B cell (primary cell): ENCODE measurements at regions not wholly inside any gene's neighbourhood (a gene's known extent, or its start where the extent isn't known, plus 50 kb on each side); places are given as distances from the start of the nearest gene placed in this dataset.

ENCODE experiments used
- CTCF ChIP-seq: fragments of 200-600 bp; IDR thresholded peaks from one replicate; pipeline ENCODE4 v1.8.0; 2022; ENCODE audit warnings: antibody characterized with exemption, mild to moderate bottlenecking
- EZH2 ChIP-seq: IDR thresholded peaks from 2 replicates; pipeline ENCODE4 v1.6.1; 2012; ENCODE audit warnings: borderline replicate concordance, low read depth, mild to moderate bottlenecking, moderate library complexity, low read length; ENCODE audit not compliant: insufficient read depth, poor library complexity, severe bottlenecking

DNA sequence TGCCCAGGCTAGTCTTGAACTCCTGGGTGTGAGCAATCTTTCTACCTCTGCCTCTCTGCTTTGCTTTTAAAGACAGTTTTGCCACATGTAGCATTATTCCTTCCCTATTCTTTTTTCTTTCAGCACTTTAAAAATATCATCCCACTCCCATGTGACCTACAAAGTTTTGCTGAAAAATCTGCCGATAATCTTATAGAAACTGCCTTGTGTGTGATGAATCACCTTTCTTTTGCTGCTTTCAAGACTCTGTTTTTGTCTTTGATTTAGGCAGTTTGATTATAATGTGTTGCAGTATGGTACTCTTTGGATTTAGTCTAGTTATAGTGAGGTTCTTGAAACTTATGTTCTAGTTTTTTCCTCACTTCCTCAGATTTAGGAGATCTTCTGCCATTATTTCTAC lies 142.0 kb upstream of the KIF2B start:
- TF ChIP-seq CTCF (no peak), EZH2 (no peak)
